ENCODE measurements at regions not wholly inside any gene's neighbourhood (a gene's known extent, or its start where the extent isn't known, plus 50 kb on each side); places are given as distances from the start of the nearest gene placed in this dataset.

DNA sequence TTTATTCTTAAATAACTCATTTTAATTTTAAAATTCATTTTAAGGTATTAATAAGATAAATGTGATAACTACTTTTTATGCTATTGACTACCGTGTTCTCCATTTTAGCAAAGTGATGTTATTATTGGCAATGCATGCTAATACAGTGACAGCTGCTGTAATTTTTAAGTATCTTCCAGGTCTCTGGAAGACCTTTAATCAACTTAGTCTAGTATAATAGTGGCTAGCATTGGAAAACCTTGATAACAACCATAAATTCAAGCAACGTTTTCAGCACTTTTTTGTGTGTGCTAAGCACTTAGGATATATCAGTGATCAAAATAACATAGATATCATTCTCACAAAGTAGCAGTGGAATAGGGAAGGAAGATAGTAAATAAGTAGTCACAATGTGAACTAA is 230.9 kb upstream of the MAGI2 start:
- H3K27ac ChIP-seq: no peak overlapping the region

GRCh38 chr7:79683916-79684315 is 230.4 kb upstream of the MAGI2 start:
- H3K4me3 ChIP-seq: no peak overlapping the region
- DNase-seq: no peak
- H3K9me3 ChIP-seq (replicated peaks): no peaks in the 10 kb centered on the region; the same call in 1 of the 2 replicates
- H3K27ac ChIP-seq: no peak overlapping the region
- no peaks in the 10 kb centered on the region for H3K4me1 ChIP-seq
- no peaks in the 10 kb centered on the region for H3K36me3 ChIP-seq
- no peaks in the 10 kb centered on the region for H3K27me3 ChIP-seq

More for the DNA sequence above, 230.9 kb upstream of the MAGI2 start:
- Histone ChIP-seq H3K36me3 (no peaks in the 10 kb centered on the region), H3K27me3 (no peaks in the 10 kb centered on the region), H3K4me1 (no peaks in the 10 kb centered on the region), H3K4me3 (no peak overlapping the region), H3K9me3 (replicated peaks) (no peaks in the 10 kb centered on the region; the same call in 1 of the 2 replicates)
- DNase-seq: no peak

DNA sequence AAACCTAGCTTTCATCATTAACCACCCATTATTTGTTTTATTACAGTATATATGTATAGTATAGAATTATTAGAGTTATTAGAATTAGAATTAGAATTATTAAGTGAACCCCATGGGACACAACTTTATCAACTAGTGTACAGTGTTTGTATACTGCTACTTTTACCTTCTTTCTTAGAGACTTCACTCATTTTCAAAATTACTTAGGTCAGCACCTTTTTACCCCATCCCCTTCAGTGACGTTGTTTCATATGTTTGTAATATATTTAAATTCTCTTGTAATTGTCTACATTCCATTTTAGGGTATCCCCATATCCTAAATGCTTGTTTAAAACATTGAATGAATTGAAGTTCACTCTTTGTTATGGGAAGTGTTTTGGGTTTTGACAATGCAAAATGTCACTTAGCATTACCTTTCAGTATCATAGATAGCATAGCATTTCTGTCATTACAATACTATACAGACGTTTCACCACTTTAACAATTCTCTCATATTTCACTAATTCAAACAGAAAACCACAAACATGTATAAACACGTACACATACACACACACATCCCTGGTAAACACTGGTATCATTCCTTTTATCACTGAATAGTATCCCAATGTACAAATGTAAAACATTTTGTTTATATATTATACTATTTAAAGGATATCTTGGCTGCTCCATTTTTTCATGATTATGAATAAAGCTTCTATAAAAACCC is 229.9 kb upstream of the MAGI2 start:
- Histone ChIP-seq H3K4me1 (no peaks in the 10 kb centered on the region), H3K27me3 (no peaks in the 10 kb centered on the region), H3K4me3 (no peak overlapping the region), H3K27ac (no peak overlapping the region), H3K36me3 (no peaks in the 10 kb centered on the region), H3K9me3 (replicated peaks) (no peaks in the 10 kb centered on the region; the same call in 1 of the 2 replicates)
- no peak for DNase-seq

DNA sequence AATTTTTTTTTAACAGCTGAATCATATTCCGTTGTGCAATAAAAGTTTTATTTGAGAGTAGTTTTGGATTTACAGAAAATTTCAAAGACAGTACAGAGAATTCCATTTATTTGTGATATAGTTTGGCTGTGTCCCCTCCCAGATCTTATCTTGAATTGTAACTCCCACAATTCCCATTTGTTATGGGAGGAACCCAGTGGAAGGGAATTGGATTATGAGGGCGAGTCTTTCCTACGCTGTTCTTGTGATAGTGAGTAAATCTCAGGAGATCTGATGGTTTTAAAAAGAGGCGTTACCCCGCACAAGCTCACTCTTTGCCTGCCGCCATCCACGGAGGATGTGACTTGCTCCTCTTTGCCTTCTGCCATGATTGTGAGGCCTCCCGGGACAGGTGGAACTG is 228.0 kb upstream of the MAGI2 start:
- no peaks in the 10 kb centered on the region; the same call in 1 of the 2 replicates for H3K9me3 ChIP-seq (replicated peaks)
- no peak overlapping the region for H3K4me3 ChIP-seq
- no peak overlapping the region for H3K27ac ChIP-seq
- no peaks in the 10 kb centered on the region for H3K36me3 ChIP-seq
- no peaks in the 10 kb centered on the region for H3K4me1 ChIP-seq
- H3K27me3 ChIP-seq: no peaks in the 10 kb centered on the region
- DNase-seq: no peak

DNA sequence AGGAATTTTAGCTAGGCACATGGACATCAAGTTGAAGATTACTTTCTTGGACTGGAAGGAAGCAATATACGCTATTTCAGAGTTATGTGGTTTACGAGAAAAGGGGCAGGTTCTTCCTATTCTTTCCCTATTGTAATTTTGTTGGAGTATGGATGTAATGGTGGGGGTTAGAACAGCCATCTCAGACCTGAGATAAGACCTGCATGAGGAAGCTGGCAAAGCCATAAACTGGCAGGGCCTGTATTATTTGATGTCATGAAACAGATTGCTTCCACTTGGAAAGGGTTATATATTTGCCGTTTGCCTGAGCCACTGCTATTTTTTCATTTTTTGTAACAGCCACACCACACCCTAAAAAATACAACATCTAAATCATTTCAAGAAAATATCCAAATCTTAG is 220.5 kb upstream of the MAGI2 start:
- H3K4me3 ChIP-seq: no peak overlapping the region
- no peaks in the 10 kb centered on the region for H3K27me3 ChIP-seq
- no peak overlapping the region for H3K27ac ChIP-seq
- H3K4me1 ChIP-seq: no peaks in the 10 kb centered on the region
- no peak for DNase-seq
- H3K36me3 ChIP-seq: no peaks in the 10 kb centered on the region
- H3K9me3 ChIP-seq (replicated peaks): no peaks in the 10 kb centered on the region

DNA sequence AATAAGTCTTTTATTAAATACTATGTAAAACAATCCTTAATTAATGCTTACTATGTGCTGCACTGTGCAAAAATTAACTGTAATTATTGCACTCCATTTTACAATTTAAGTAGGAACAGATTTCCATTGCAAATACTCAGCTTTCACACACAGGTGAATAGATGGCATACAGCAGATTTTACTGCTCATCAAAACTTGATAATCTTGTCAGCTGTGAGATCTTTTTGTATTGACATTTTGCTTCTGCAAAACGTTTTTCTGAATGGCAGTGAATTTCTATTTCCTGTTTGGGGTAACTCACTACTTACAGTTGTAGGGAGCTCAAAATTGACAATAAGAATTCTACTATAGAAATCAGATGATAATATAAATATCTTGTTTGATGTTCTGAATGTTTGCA is 220.0 kb upstream of the MAGI2 start:
- no peaks in the 10 kb centered on the region for H3K9me3 ChIP-seq (replicated peaks)

GRCh38 chr7:79668292-79668691 is 214.8 kb upstream of the MAGI2 start:
- H3K4me1 ChIP-seq: no peaks in the 10 kb centered on the region
- no peak overlapping the region for H3K27ac ChIP-seq
- no peaks in the 10 kb centered on the region for H3K36me3 ChIP-seq
- DNase-seq: no peak
- H3K9me3 ChIP-seq (replicated peaks): no peaks in the 10 kb centered on the region
- no peaks in the 10 kb centered on the region for H3K27me3 ChIP-seq
- H3K4me3 ChIP-seq: no peak overlapping the region

More for the DNA sequence above, 220.0 kb upstream of the MAGI2 start:
- no peaks in the 10 kb centered on the region for H3K4me1 ChIP-seq
- H3K27ac ChIP-seq: no peak overlapping the region
- no peak for DNase-seq
- H3K36me3 ChIP-seq: no peaks in the 10 kb centered on the region
- no peak overlapping the region for H3K4me3 ChIP-seq
- no peaks in the 10 kb centered on the region for H3K27me3 ChIP-seq

- no peaks in the 10 kb centered on the region for H3K36me3 ChIP-seq
- no peaks in the 10 kb centered on the region for H3K4me1 ChIP-seq
- H3K27ac ChIP-seq: no peak overlapping the region
Measured at GRCh38 chr7:79666472-79666871, 213.0 kb upstream of the MAGI2 start.

GRCh38 chr7:79664884-79665676 is 211.6 kb upstream of the MAGI2 start:
- H3K9me3 ChIP-seq (replicated peaks): no peaks in the 10 kb centered on the region
- no peaks in the 10 kb centered on the region for H3K36me3 ChIP-seq
- peak in 1 of 2 experiments; percentile 18 for DNase-seq
- H3K4me1 ChIP-seq: no peaks in the 10 kb centered on the region
- no peak overlapping the region for H3K27ac ChIP-seq
- H3K4me3 ChIP-seq: no peak overlapping the region
- no peaks in the 10 kb centered on the region for H3K27me3 ChIP-seq

More at GRCh38 chr7:79666472-79666871, 213.0 kb upstream of the MAGI2 start:
- no peak for DNase-seq
- no peak overlapping the region for H3K4me3 ChIP-seq
- H3K27me3 ChIP-seq: no peaks in the 10 kb centered on the region
- H3K9me3 ChIP-seq (replicated peaks): no peaks in the 10 kb centered on the region

- no peak overlapping the region for H3K4me3 ChIP-seq
- no peaks in the 10 kb centered on the region for H3K4me1 ChIP-seq
- H3K27ac ChIP-seq: no peak overlapping the region
- no peaks in the 10 kb centered on the region for H3K36me3 ChIP-seq
- H3K27me3 ChIP-seq: no peaks in the 10 kb centered on the region; the same call in 1 of the 2 replicates
- H3K9me3 ChIP-seq (replicated peaks): no peaks in the 10 kb centered on the region
- no peak for DNase-seq
Measured at GRCh38 chr7:79658304-79658703, 204.8 kb upstream of the MAGI2 start.

DNA sequence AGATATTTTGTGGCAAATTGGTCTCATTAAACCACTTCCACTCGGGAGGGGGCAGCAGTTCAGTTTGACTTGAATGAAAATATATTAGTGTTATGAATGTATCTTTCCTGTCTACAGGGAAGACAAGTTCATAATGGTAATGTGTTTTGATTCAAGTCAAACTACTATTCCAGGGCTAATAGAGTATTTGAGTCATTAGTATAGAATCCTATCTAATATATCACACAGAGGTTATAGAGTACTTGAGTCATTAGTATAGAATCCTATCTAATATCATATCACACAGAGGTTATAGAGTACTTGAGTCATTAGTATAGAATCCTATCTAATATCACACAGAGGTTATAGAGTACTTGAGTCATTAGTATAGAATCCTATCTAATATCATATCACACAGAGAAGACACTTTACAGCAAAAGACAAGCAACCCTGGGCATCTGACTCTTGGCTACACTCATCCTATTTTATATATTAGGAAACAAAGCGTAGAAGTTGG is 199.7 kb upstream of the MAGI2 start:
- H3K9me3 ChIP-seq (replicated peaks): no peaks in the 10 kb centered on the region
- H3K4me1 ChIP-seq: no peaks in the 10 kb centered on the region
- no peak overlapping the region for H3K27ac ChIP-seq
- DNase-seq: no peak
- no peaks in the 10 kb centered on the region for H3K36me3 ChIP-seq
- H3K27me3 ChIP-seq: no peaks in the 10 kb centered on the region; the same call in 1 of the 2 replicates
- no peak overlapping the region for H3K4me3 ChIP-seq

- Histone ChIP-seq H3K4me1 (no peaks in the 10 kb centered on the region), H3K27ac (no peak overlapping the region), H3K4me3 (no peak overlapping the region), H3K36me3 (no peaks in the 10 kb centered on the region), H3K27me3 (no peaks in the 10 kb centered on the region; the same call in 1 of the 2 replicates), H3K9me3 (replicated peaks) (no peaks in the 10 kb centered on the region)
- no peak for DNase-seq
Measured at GRCh38 chr7:79652619-79653018, 199.2 kb upstream of the MAGI2 start.

DNA sequence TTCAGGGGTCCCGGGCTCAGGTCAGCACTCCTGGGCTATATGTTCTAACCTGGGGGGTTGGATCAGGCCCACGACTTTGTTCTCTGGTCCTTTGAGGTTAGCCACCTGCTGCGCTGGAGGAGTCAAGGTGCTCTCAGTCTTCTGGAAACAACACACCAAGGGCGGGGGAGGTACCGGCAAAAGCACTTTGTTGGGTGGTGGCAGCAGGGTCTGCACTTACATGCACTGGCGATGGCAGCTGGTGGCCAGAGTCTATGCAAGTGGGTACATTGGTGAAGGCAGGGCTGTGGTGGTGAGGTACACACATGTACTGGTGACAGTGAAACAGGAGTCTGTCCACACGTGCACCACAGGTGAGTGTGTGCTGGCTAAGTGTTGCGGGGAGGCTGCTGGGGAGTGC is 194.2 kb upstream of the MAGI2 start:
- no peaks in the 10 kb centered on the region for H3K36me3 ChIP-seq
- H3K4me3 ChIP-seq: no peak overlapping the region
- H3K9me3 ChIP-seq (replicated peaks): no peaks in the 10 kb centered on the region
- H3K4me1 ChIP-seq: no peaks in the 10 kb centered on the region
- DNase-seq: no peak
- no peaks in the 10 kb centered on the region for H3K27me3 ChIP-seq
- H3K27ac ChIP-seq: no peak overlapping the region

DNA sequence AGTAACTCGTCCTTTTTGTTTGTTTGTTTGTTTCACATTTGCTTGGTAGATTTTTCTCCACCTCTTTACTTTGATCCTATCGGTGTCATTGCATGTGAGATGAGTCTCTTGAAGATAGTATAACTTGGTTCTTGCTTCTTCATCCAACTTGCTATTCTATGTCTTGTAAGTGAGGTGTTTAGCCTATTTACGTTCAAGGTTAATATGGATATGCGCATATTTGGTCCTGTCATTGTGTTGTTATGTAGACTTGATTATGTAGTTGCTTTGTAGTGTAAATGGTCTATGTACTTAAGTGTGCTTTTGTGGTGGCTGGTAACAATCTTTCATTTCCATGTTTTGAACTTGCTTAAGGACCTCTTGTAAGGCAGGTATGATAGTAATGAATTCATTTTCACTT is 192.8 kb upstream of the MAGI2 start:
- no peak overlapping the region for H3K27ac ChIP-seq
- no peaks in the 10 kb centered on the region for H3K36me3 ChIP-seq
- no peaks in the 10 kb centered on the region for H3K9me3 ChIP-seq (replicated peaks)
- H3K4me3 ChIP-seq: no peak overlapping the region
- H3K27me3 ChIP-seq: no peaks in the 10 kb centered on the region
- no peak for DNase-seq
- no peaks in the 10 kb centered on the region for H3K4me1 ChIP-seq

GRCh38 chr7:79636849-79637248 is 183.4 kb upstream of the MAGI2 start:
- Histone ChIP-seq H3K9me3 (replicated peaks) (no peaks in the 10 kb centered on the region), H3K27me3 (no peaks in the 10 kb centered on the region), H3K4me3 (no peak overlapping the region), H3K4me1 (no peaks in the 10 kb centered on the region), H3K27ac (no peak overlapping the region), H3K36me3 (no peaks in the 10 kb centered on the region)
- no peak for DNase-seq
